ENCODE measurements at regions not wholly inside any gene's neighbourhood (a gene's known extent, or its start where the extent isn't known, plus 50 kb on each side); places are given as distances from the start of the nearest gene placed in this dataset.

- no peak for TF ChIP-seq PATZ1 (CRISPR knock-in tag; IDR thresholded peaks at IDR 0.05; ENCODE audit: borderline replicate concordance)
- TF ChIP-seq SMARCE1 (IDR thresholded peaks at IDR 0.05): no peak
- TF ChIP-seq KDM5B (IDR thresholded peaks at IDR 0.05; ENCODE audit: insufficient replicate concordance, low read depth, low read length): no peak
- no peak for TF ChIP-seq HDAC2 (IDR thresholded peaks at IDR 0.05)
- TF ChIP-seq CTCF (IDR thresholded peaks at IDR 0.05 in 2 of 3, conservative IDR thresholded peaks at IDR 0.05 in 1 of 3; ENCODE audit: insufficient read depth in 2 of 3, low read depth in 1 of 3, low read length in 3 of 3): no peak
- no peak for TF ChIP-seq POLR2AphosphoS2 (IDR thresholded peaks at IDR 0.05; ENCODE audit: low read length)
- TF ChIP-seq MLX (CRISPR knock-in tag; conservative IDR thresholded peaks at IDR 0.05): no peak
- no peak for TF ChIP-seq SRSF7 (optimal IDR thresholded peaks at IDR 0.05; ENCODE audit: low read depth, low read length)
- TF ChIP-seq BACH1 (tag; IDR thresholded peaks at IDR 0.05): no peak
- no peak for TF ChIP-seq GABPB2 (CRISPR knock-in tag; conservative IDR thresholded peaks at IDR 0.05)
- TF ChIP-seq POLR2A (conservative IDR thresholded peaks at IDR 0.05): no peak
- TF ChIP-seq TCF15 (CRISPR knock-in tag; IDR thresholded peaks at IDR 0.05): no peak
- TF ChIP-seq E2F6 (IDR thresholded peaks at IDR 0.05; ENCODE audit: borderline replicate concordance in 1 of 2, extremely low read depth in 1 of 2, insufficient read depth in 1 of 2, insufficient read length in 1 of 2, low read depth in 1 of 2, low read length in 1 of 2, poor library complexity in 1 of 2, severe bottlenecking in 1 of 2): no peak
Measured at GRCh38 chr20:12670301-12670700, 338.5 kb upstream of the SPTLC3 start.
